Mesenchymal stem cell (in vitro differentiated cells and primary cell): ENCODE measurements at regions not wholly inside any gene's neighbourhood (a gene's known extent, or its start where the extent isn't known, plus 50 kb on each side); places are given as distances from the start of the nearest gene placed in this dataset.

Experiments used
- DNase-seq: peaks from one replicate; pipeline ENCODE4 v3.0.0-alpha.2; 2013
- H2AFZ ChIP-seq: one replicate; pipeline ENCODE4 v1.6.1; 2013; ENCODE audit warnings: low read depth, mild to moderate bottlenecking, control low read depth, inconsistent platforms, low read length, moderate library complexity
- H2AK5ac ChIP-seq: 2 replicates; pipeline ENCODE4 v1.6.1; 2013; ENCODE audit warnings: low read length, moderate library complexity, mild to moderate bottlenecking, inconsistent platforms; ENCODE audit not compliant: severe bottlenecking
- H2BK120ac ChIP-seq: one replicate; pipeline ENCODE4 v1.6.1; 2013; ENCODE audit warnings: low read depth, mild to moderate bottlenecking, inconsistent platforms, low read length, moderate library complexity
- H2BK12ac ChIP-seq, 2 experiments: one replicate each; pipeline ENCODE4 v1.6.1; 2013; ENCODE audit warnings: inconsistent platforms in 2 of 2, low read length in 2 of 2, mild to moderate bottlenecking in 2 of 2, moderate library complexity in 2 of 2, control low read depth in 1 of 2
- H2BK15ac ChIP-seq: one replicate; pipeline ENCODE4 v1.6.1; 2013; ENCODE audit warnings: mild to moderate bottlenecking, low read depth, inconsistent platforms; ENCODE audit not compliant: poor library complexity, severe bottlenecking
- H2BK5ac ChIP-seq: 2 replicates; pipeline ENCODE4 v1.6.1; 2013; ENCODE audit warnings: low read depth, mild to moderate bottlenecking, low read length, control low read depth, inconsistent platforms; ENCODE audit not compliant: poor library complexity, severe bottlenecking
- H3K14ac ChIP-seq, 2 experiments: one replicate each; pipeline ENCODE4 v1.6.1; 2013; ENCODE audit warnings: inconsistent platforms in 2 of 2, low read length in 2 of 2, control low read depth in 1 of 2, mild to moderate bottlenecking in 1 of 2, moderate library complexity in 1 of 2
- H3K18ac ChIP-seq, 2 experiments: one replicate each; pipeline ENCODE4 v1.6.1; 2013; ENCODE audit warnings: inconsistent platforms in 2 of 2, low read length in 2 of 2, control low read depth in 1 of 2, low read depth in 1 of 2, mild to moderate bottlenecking in 1 of 2
- H3K23ac ChIP-seq, 2 experiments: one replicate each; pipeline ENCODE4 v1.6.1; 2013; ENCODE audit warnings: inconsistent platforms in 2 of 2, low read length in 2 of 2, mild to moderate bottlenecking in 2 of 2, moderate library complexity in 2 of 2, control low read depth in 1 of 2
- H3K27ac ChIP-seq: 2 replicates; pipeline ENCODE4 v1.5.1; 2013; ENCODE audit warnings: mild to moderate bottlenecking, moderate library complexity, low read length, control low read depth, inconsistent platforms; ENCODE audit not compliant: poor library complexity, severe bottlenecking
- H3K27me3 ChIP-seq, 2 experiments: 2 replicates each; pipeline versions ENCODE4 v1.6.1 to v1.7.0; 2013; ENCODE audit warnings: low read length in 2 of 2, mild to moderate bottlenecking in 2 of 2, moderate library complexity in 2 of 2, control low read depth in 1 of 2, inconsistent platforms in 1 of 2; ENCODE audit not compliant: control insufficient read depth in 1 of 2, insufficient read depth in 1 of 2
- H3K36me3 ChIP-seq, 2 experiments: 2 replicates each; pipeline versions ENCODE4 v1.6.1 to v1.7.0; 2013; ENCODE audit warnings: low read length in 2 of 2, control low read depth in 1 of 2, inconsistent platforms in 1 of 2, low read depth in 1 of 2, mild to moderate bottlenecking in 1 of 2; ENCODE audit not compliant: insufficient read depth in 2 of 2, control insufficient read depth in 1 of 2
- H3K4ac ChIP-seq, 2 experiments: one replicate each; pipeline ENCODE4 v1.6.1; 2013; ENCODE audit warnings: inconsistent platforms in 2 of 2, low read length in 2 of 2, mild to moderate bottlenecking in 2 of 2, moderate library complexity in 2 of 2, control low read depth in 1 of 2, low read depth in 1 of 2
- H3K4me1 ChIP-seq: 2 replicates; pipeline ENCODE4 v1.6.1; 2013; ENCODE audit warnings: low read depth, low read length, control low read depth; ENCODE audit not compliant: control insufficient read depth, insufficient read depth
- H3K4me2 ChIP-seq: 2 replicates; pipeline ENCODE4 v1.6.1; 2013; ENCODE audit warnings: low read length, mild to moderate bottlenecking, inconsistent platforms; ENCODE audit not compliant: poor library complexity, severe bottlenecking
- H3K4me3 ChIP-seq, 2 experiments: 2 replicates each; pipeline versions ENCODE4 v1.5.1 to v1.7.0; 2013; ENCODE audit warnings: low read length in 2 of 2, mild to moderate bottlenecking in 2 of 2, control low read depth in 1 of 2, low read depth in 1 of 2; ENCODE audit not compliant: insufficient read depth in 1 of 2
- H3K79me1 ChIP-seq: replicated peaks from 2 replicates; pipeline ENCODE4 v1.6.1; 2013; ENCODE audit warnings: mild to moderate bottlenecking, control low read depth, low read length, inconsistent platforms; ENCODE audit not compliant: poor library complexity, severe bottlenecking
- H3K9ac ChIP-seq: 2 replicates; pipeline ENCODE4 v1.7.0; 2013; ENCODE audit warnings: mild to moderate bottlenecking, low read length, moderate library complexity
- H3K9me3 ChIP-seq: 2 replicates; pipeline ENCODE4 v1.7.0; 2013; ENCODE audit warnings: mild to moderate bottlenecking, low read length; ENCODE audit not compliant: control insufficient read depth
- H4K8ac ChIP-seq: one replicate; pipeline ENCODE4 v1.6.1; 2013; ENCODE audit warnings: inconsistent platforms, mild to moderate bottlenecking, low read length, moderate library complexity
- H4K91ac ChIP-seq: one replicate; pipeline ENCODE4 v1.6.1; 2013; ENCODE audit warnings: mild to moderate bottlenecking, low read length, inconsistent platforms
- WGBS: methylation state at CpG from one replicate; pipeline ENCODE4 v1.1.7; 2013; ENCODE audit warnings: mixed read lengths; 5-methylcytosine and 5-hydroxymethylcytosine counted together

GRCh38 chr14:94876306-94876705 is 106.4 kb upstream of the GSC start:
- H4K91ac ChIP-seq = no peak overlapping the region
- H3K27me3 ChIP-seq = peaks cover 3 to 23% of the 10 kb centered on the region in 2 experiments
- H3K27ac ChIP-seq = no peak overlapping the region
- no peak overlapping the region for H2BK120ac ChIP-seq
- H3K23ac ChIP-seq = no peak overlapping the region
- H2BK12ac ChIP-seq = no peak overlapping the region
- no peaks in the 10 kb centered on the region for H3K9me3 ChIP-seq
- H2BK15ac ChIP-seq = no peak overlapping the region
- H4K8ac ChIP-seq = no peak overlapping the region
- 67% methylated on average over 2 of the region's 4 CpGs for WGBS
- no peak overlapping the region for H3K14ac ChIP-seq
- no peak overlapping the region for H2AK5ac ChIP-seq
- no peak overlapping the region for H3K4me3 ChIP-seq
- H3K4ac ChIP-seq = no peak overlapping the region
- H2BK5ac ChIP-seq = no peak overlapping the region
- H3K4me2 ChIP-seq = no peak overlapping the region
- no peak overlapping the region for H3K18ac ChIP-seq
- H3K9ac ChIP-seq = no peak overlapping the region
- H3K4me1 ChIP-seq = no peaks in the 10 kb centered on the region
- no peak for DNase-seq
- H3K79me1 ChIP-seq = no peaks in the 10 kb centered on the region
- no peak overlapping the region for H2AFZ ChIP-seq
- no peaks in the 10 kb centered on the region for H3K36me3 ChIP-seq

GRCh38 chr14:94875256-94875655 is 105.3 kb upstream of the GSC start:
- Histone ChIP-seq H3K4ac (no peak overlapping the region), H2BK120ac (no peak overlapping the region), H3K4me3 (no peak overlapping the region), H3K4me2 (no peak overlapping the region), H4K91ac (no peak overlapping the region), H3K27ac (no peak overlapping the region), H3K9me3 (no peaks in the 10 kb centered on the region), H3K4me1 (no peaks in the 10 kb centered on the region), H3K79me1 (no peaks in the 10 kb centered on the region), H3K14ac (no peak overlapping the region), H2BK15ac (no peak overlapping the region), H3K36me3 (no peaks in the 10 kb centered on the region), H2BK12ac (no peak overlapping the region), H3K9ac (no peak overlapping the region), H3K23ac (no peak overlapping the region), H2BK5ac (no peak overlapping the region), H3K27me3 (peaks cover 3 to 19% of the 10 kb centered on the region in 2 experiments), H2AFZ (no peak overlapping the region), H4K8ac (no peak overlapping the region), H3K18ac (no peak overlapping the region), H2AK5ac (no peak overlapping the region)
- no peak for DNase-seq
- WGBS = 78% methylated on average over 6 of the region's 6 CpGs

DNA sequence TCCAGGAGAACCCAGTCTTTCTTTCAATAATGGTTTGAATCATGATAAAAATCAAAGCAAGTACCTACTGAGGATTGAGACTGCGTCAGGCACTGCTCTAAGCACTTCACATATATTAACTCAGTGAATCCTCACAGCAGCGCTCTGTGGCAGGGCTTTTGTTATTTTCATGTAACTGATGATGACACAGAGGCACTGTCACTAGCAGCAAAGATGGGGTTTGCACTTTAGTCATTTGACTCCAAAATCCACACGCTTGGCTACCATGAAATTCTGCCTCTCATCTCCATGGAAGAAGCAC is 98.8 kb upstream of the GSC start:
- H3K18ac ChIP-seq = no peak overlapping the region
- DNase-seq = no peak
- H2AK5ac ChIP-seq = no peak overlapping the region
- no peaks in the 10 kb centered on the region for H3K4me1 ChIP-seq
- no peak overlapping the region for H3K23ac ChIP-seq
- no peak overlapping the region for H2AFZ ChIP-seq
- no peak overlapping the region for H3K9ac ChIP-seq
- H3K4me2 ChIP-seq = no peak overlapping the region
- WGBS = 71% methylated on average over 3 of the region's 3 CpGs
- H2BK120ac ChIP-seq = no peak overlapping the region
- H3K27me3 ChIP-seq = peaks cover 0 to 16% of the 10 kb centered on the region in 2 experiments
- no peak overlapping the region for H3K27ac ChIP-seq
- no peak overlapping the region for H2BK12ac ChIP-seq
- H3K36me3 ChIP-seq = no peaks in the 10 kb centered on the region
- H3K4ac ChIP-seq = no peak overlapping the region
- no peak overlapping the region for H4K91ac ChIP-seq
- no peak overlapping the region for H2BK5ac ChIP-seq
- H3K9me3 ChIP-seq = no peaks in the 10 kb centered on the region
- no peak overlapping the region for H3K14ac ChIP-seq
- no peaks in the 10 kb centered on the region for H3K79me1 ChIP-seq
- H2BK15ac ChIP-seq = no peak overlapping the region
- no peak overlapping the region for H4K8ac ChIP-seq
- H3K4me3 ChIP-seq = no peak overlapping the region

DNA sequence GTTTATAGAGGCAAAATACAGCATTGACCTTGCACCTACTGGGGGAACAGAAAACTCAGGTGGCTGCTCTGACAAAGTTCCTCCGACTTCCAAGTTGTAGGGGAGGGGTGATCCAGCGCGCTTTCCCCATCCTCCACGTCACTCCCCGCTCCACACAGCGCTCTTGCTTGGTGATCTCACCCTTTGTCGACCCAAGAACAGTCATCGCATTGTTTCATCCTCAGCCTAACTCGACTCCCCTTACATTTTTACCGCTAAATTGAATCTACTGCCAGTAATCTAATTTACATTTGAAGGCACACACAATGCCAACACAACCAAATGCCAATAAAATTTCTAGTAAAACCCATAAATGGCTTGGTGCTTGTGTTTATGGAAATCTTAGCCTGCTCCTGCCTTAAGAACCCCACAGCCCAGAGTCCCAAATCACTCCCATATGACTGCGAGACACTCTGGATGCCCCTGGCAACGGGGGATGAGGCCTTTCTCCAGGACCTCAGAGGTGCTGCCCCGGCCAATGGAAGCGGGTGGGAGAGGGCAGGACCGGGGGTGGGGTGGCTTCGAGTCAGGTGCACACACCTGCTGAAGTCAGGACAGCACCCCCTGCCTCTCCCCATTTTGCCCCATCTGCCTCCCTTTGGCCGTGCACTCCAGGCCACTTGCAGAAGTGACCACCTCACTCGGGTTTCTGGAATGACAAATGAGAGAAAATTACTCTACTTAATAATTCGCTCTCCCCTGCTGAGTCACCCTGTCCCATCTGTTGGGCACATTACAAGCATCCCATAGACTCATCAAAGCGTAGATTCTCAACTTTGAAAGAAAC is 98.2 kb upstream of the GSC start:
- Histone ChIP-seq H2BK120ac (no peak overlapping the region), H2BK15ac (no peak overlapping the region), H4K91ac (no peak overlapping the region), H3K36me3 (no peaks in the 10 kb centered on the region), H2BK12ac (no peak overlapping the region), H4K8ac (no peak overlapping the region), H2AFZ (no peak overlapping the region), H2BK5ac (no peak overlapping the region), H3K4ac (no peak overlapping the region), H3K9ac (no peak overlapping the region), H3K14ac (no peak overlapping the region), H3K4me3 (no peak overlapping the region), H3K79me1 (no peaks in the 10 kb centered on the region), H3K9me3 (no peaks in the 10 kb centered on the region), H2AK5ac (no peak overlapping the region), H3K27me3 (peaks cover 0 to 17% of the 10 kb centered on the region in 2 experiments), H3K27ac (no peak overlapping the region), H3K23ac (no peak overlapping the region), H3K4me2 (no peak overlapping the region), H3K4me1 (no peaks in the 10 kb centered on the region), H3K18ac (no peak overlapping the region)
- 48% methylated on average over 19 of the region's 20 CpGs for WGBS
- DNase-seq = no peak
